ENCODE measurements at regions not wholly inside any gene's neighbourhood (a gene's known extent, or its start where the extent isn't known, plus 50 kb on each side); places are given as distances from the start of the nearest gene placed in this dataset.

DNA sequence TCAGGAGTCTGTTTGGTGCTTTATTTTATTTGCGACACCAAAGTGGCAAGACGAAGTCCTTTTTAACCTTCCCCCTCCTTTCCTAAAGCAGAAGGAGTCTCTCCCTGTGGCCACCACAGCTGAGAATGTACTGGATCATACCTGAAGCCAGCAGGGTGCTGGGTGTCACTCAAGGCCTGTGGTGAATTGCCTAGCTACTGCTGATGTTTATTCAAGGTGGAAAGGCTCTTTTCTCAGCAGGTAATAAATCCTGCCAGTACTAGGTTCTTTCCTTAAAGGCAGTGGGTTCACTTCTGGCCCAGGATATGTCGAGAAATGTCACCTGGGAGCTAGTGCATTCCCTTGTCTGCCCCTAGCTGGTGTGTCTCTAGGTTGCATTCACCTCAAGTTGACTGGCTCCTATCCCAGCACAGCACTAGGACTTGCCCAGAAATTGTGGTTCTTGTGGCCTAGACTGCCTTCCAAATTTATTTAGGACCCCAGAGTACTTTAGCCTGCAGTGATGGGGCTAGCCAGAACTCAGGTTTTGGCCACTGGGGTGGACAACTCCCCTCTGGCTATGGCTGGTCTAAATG is 60.8 kb upstream of the FAM3C start:
- DNase-seq (ENCODE audit: low read depth in 1 of 2, low spot score in 1 of 2) = no peak

DNA sequence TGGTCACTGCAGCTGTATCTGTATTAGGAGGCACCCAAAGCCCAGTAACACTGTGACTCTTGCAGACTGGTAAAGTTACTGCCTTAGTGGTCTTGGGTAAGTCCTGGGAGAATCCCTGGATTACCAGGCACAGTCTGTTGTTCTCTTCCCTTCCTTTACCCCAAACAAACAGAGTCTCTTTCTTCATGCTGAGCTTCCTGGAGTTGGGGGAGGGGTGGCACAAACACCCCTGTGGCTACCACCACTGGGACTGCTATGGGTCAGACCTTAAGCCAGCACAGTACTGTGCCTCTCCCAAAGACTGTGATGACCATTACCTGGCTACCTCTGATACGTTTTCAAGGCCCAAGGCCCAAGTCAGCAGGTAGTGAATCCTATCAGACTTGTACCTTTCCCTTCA is 59.9 kb upstream of the FAM3C start:
- no peak for DNase-seq (ENCODE audit: low read depth in 1 of 2, low spot score in 1 of 2)

DNA sequence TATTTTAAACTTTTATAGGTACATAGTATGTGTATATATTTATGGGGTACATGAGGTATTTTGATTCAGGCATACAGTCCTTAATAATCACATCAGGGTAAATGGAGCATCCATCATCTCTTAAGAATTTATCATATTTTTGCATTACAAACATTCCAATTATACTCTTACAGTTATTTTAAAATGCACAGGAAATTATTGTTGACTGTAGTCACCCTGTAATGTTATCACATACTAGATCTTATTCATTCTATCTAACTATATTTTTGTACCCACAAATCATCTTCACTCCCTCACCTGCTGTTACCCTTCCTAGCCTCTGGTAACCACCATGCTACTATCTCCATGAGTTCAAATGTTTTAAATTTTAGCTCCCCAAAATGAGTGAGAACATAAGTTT is 56.3 kb upstream of the FAM3C start:
- no peak for DNase-seq (ENCODE audit: low read depth in 1 of 2, low spot score in 1 of 2)

DNA sequence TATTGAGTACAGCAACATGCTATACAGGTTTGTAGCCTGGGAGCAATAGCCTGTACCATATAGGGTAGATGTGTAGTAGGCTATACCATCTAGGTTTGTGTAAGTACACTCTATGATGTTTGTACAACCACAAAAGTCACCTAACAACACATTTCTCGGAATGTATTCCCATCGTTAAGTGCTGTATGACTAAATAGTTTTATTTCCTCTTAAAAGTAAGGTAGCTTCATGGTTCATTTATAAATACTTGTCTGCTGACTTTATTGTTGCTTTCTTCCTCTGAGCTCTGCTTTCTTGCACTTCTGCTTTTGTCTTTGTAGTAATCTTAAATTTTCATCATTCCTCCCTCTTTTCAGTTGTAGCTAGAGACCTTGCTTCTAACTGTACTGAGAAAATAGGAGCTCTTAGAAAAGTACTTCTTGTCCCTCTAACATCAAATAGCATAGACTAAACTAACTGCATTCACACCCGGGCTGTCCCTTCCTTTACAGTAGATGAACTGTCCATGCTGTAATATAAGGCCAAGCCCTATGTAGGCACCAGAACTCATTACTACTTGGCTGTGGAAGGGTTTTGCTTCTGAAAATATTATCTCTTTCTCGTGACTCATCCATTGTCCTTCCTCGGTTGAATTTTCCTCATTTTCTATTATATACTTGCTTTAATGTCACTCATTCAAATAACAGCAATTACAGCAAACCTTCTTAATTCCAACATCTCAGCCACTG is 55.4 kb upstream of the FAM3C start:
- DNase-seq (ENCODE audit: low read depth in 1 of 2, low spot score in 1 of 2) = no peak

DNA sequence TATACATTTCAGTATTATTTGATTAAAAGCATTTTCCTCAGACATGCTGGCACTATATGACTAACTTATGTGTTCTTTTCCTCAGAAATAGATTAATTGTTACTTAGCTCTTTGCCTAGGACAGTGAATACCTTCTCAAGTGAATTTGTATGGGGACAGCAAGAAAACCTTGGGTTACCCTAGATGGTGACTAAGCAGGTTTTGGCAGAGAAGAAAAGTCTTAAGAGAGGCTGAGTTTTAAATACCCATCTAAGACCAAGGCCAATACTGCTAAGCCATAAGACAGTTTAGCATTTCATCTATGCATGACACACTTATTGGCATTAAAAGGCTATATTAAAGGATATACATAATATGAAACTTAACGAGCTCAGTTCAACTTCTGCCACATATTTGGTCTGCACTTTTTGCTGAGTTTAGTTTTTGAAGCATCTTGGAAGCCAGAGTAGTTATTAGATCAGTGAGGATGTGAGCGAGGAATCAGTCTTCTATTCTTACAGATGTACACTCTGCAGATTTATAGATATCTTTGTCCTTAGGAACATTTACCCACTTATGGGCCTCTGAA is 54.6 kb upstream of the FAM3C start:
- DNase-seq (ENCODE audit: low read depth in 1 of 2, low spot score in 1 of 2) = no peak

DNA sequence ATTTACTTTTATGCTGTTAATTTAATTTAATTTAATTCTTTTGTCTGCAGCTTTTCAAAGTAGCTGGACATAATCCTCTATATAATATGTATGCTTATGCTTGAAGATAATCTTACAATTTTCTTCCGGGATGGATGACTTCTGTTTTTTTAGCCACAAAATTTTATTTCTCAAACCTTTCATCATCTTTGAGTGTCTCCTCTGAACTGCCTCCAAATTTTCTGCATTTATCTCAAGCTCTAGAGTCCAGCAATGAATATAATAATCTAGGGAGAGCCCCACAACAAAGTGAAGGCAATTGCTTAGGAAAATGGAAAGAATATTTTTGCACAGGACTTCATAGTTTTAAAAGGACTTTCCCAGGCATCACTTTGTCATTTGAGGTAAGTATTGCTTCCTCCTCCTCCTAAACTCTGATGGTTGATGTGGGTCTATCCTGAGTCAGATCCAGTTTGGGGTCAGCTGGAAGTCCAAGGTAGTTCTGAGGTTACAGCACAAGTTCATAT is 53.7 kb upstream of the FAM3C start:
- DNase-seq (ENCODE audit: low read depth in 1 of 2, low spot score in 1 of 2) = no peak

DNA sequence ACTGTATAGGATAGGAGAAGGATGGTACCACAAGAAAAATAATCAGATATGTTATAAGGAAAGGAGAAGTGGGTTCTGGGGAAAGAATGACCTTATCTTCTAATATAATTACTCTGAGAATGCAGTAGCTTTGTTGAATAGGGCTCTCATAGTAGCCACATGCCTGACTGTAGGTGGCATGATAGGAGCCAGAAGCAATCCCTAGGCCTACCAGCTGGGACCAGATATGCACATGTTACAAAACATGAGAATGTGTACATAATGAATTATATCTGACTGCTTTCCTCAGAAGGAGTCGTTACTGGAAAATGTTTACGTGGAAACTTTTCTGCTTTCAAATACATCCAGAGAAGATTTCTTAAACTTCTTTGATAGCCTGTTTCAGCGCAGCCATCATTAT is 53.2 kb upstream of the FAM3C start:
- DNase-seq (ENCODE audit: low read depth in 1 of 2, low spot score in 1 of 2) = no peak

DNA sequence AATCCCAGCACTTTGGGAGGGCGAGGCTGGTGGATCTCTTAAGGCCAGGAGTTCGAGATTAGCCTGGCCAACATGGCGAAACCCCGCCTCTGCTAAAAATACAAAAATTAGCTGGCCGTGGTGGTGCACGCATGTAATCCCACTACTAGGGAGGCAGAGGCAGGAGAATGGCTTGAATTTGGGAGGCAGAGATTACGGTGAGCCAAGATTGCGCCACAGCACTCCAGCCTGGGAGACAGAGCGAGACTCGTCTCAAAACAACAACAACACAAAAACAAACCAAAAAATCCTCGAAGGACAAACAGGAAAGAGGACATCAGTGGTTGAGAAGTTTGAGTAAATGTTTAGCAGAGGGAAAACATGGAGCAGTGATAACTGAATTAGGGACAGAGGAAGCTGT is 52.3 kb upstream of the FAM3C start:
- no peak for DNase-seq (ENCODE audit: low read depth in 1 of 2, low spot score in 1 of 2)

DNA sequence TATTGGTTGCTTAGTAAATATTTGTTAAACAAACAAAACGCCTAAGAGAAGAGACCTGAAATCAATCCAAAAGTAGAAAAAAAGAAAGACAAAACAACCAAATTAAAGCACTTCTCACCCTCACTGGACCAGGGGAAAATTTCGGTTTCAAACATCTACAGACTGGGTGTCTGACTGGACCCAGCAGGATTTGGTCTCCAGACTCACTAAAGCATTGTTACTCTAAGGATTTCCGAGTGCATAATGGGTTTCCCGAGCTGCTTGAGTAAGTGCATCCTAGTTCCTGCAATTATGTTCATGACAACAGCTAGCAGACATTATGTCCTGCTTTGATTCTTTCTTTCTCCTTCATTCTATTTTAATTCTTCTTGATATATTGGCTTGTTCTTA is 51.8 kb upstream of the FAM3C start:
- DNase-seq (ENCODE audit: low read depth in 1 of 2, low spot score in 1 of 2) = no peak

DNA sequence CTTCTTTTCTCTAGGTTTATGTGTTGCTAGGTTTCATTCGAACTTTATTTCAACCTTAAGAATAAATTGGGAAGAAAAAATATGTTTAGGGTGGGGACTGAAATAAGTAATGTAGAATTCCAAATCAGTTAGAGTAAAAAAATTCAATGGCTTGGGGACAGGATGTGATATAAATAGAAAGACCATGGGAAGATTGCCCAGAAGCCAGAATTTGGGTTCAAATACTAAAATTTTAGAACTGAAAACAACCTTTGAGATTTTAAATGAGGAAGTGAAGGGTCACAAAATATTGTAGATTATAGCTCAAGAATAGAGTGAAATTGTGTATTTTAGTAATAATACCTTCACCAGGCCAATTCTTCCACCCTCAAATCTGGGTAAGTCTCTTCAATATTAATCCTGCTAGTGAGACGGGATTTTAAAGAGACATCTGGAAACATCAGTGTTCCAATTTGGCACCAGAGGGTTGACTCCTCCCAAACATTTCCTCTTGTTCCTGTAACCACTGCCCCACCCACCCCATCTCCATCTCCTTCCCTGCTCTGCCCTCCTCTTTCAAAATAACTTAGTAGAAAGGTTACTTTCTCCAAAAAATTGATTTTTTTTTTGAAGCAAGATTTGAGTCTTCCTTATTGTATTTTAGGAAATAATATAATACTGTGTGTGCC is 51.3 kb upstream of the FAM3C start:
- no peak for DNase-seq (ENCODE audit: low read depth in 1 of 2, low spot score in 1 of 2)

DNA sequence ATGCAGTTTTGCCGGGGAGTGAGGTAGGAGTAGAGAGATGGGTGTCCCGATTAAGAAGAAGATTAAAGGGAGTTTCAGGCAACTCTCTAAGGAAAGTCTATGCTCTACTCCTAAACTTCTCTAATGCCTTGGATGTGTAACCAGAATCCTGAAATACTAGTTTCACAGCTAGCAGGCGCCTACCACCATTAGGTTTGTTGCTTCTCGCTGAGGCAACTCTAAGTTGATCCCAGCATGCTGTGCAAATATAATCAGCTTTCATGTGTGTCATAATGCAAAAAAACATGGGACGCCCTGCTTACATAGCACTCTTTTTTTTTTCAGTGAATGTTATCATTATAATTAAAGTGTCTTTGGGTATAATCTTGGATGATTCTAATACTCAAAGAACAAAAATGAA is 50.4 kb upstream of the FAM3C start:
- no peak for DNase-seq (ENCODE audit: low read depth in 1 of 2, low spot score in 1 of 2)
